ENCODE measurements at regions not wholly inside any gene's neighbourhood (a gene's known extent, or its start where the extent isn't known, plus 50 kb on each side); places are given as distances from the start of the nearest gene placed in this dataset.

DNA sequence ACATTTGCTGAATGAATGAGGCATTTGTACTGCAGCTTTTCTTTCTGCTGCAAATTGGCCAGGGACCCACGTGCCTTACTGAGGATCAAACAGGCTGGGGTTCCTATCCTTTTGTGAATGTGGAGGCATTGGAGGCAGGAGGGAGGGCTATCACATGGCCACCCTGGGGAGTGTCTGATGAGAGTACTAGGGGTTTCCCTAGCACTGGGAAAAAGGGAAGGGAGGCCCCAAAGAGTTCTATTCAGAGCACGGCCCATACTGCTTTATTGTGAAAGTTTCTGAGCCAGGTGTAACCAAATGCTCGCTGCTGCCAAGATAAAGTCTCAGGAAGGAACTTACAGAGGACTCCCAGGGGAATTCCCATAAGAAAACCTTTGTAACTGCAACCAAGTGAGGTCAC is 78.4 kb upstream of the ANO1 start:
- FAIRE-seq (no peak), DNase-seq (ENCODE audit: low spot score) (no peak), ATAC-seq (no peak)
- no peaks in the 10 kb centered on the region for H3K4me1 ChIP-seq (ENCODE audit: insufficient read depth, low read length)
- H3K4me3 ChIP-seq (replicated peaks in 1 of 3; ENCODE audit: insufficient read depth in 1 of 3, low read depth in 2 of 3, low read length in 3 of 3), result no peak overlapping the region
- H4K20me1 ChIP-seq (ENCODE audit: insufficient read depth, low read length), result no peaks in the 10 kb centered on the region
- no peaks in the 10 kb centered on the region for H3K79me2 ChIP-seq (ENCODE audit: insufficient read depth, low read length)
- ChIA-PET CTCF (ENCODE audit: low intra/inter-chr PET ratio, low total read pairs) (no interaction called here), POLR2A (no interaction called here)
- intact Hi-C loops (cut with micrococcal nuclease; ENCODE audit: unreplicated experiment), result no loop called here
- no peak overlapping the region for H2AFZ ChIP-seq (ENCODE audit: low read length)
- H3K9me3 ChIP-seq (ENCODE audit: low read length), result peaks cover 2% of the 10 kb centered on the region; the same call in 1 of the 2 replicates
- in situ Hi-C loops (cut with HindIII; ENCODE audit: extremely low pct_ligation_motif_present, low pct_unique_long_range_greater_than_20kb), result no loop called here
- no TSS peak for BruUV-seq (replicated peaks)
- no peak overlapping the region for H3K9ac ChIP-seq (ENCODE audit: insufficient read depth, low read depth, low read length)
- no peak overlapping the region for H3K27ac ChIP-seq (ENCODE audit: extremely low read length, insufficient read depth, low read length)
- H3K4me2 ChIP-seq (ENCODE audit: low read depth, low read length), result no peak overlapping the region
- peaks cover 0 to 3% of the 10 kb centered on the region in 2 experiments; a peak in 2 of 5 replicates for H3K27me3 ChIP-seq (ENCODE audit: control insufficient read depth in 1 of 2, insufficient read depth in 2 of 2, low read length in 2 of 2)
- WGBS (ENCODE audit: low lambda C conversion rate), result 10% methylated on average over 3 of the region's 3 CpGs
- no peaks in the 10 kb centered on the region for H3K36me3 ChIP-seq (replicated peaks in 1 of 2; ENCODE audit: control insufficient read depth in 1 of 2, insufficient read depth in 2 of 2, low read length in 2 of 2)
- no peak for TF ChIP-seq TBL1XR1 (IDR thresholded peaks at IDR 0.05; ENCODE audit: borderline replicate concordance, low read length, partially characterized antibody)
- TF ChIP-seq MAFG (CRISPR knock-in tag; IDR thresholded peaks at IDR 0.05), result no peak
- no peak for TF ChIP-seq HMG20A (CRISPR knock-in tag; IDR thresholded peaks at IDR 0.05; ENCODE audit: borderline replicate concordance)
- TF ChIP-seq BHLHE40 (IDR thresholded peaks at IDR 0.05; ENCODE audit: low read length), result no peak
- TF ChIP-seq, protein P1, sequence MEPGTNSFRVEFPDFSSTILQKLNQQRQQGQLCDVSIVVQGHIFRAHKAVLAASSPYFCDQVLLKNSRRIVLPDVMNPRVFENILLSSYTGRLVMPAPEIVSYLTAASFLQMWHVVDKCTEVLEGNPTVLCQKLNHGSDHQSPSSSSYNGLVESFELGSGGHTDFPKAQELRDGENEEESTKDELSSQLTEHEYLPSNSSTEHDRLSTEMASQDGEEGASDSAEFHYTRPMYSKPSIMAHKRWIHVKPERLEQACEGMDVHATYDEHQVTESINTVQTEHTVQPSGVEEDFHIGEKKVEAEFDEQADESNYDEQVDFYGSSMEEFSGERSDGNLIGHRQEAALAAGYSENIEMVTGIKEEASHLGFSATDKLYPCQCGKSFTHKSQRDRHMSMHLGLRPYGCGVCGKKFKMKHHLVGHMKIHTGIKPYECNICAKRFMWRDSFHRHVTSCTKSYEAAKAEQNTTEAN (CRISPR knock-in tag; conservative IDR thresholded peaks at IDR 0.05), result no peak
- TF ChIP-seq ZNF879 (CRISPR knock-in tag; IDR thresholded peaks at IDR 0.05), result no peak
- TF ChIP-seq, protein P2, sequence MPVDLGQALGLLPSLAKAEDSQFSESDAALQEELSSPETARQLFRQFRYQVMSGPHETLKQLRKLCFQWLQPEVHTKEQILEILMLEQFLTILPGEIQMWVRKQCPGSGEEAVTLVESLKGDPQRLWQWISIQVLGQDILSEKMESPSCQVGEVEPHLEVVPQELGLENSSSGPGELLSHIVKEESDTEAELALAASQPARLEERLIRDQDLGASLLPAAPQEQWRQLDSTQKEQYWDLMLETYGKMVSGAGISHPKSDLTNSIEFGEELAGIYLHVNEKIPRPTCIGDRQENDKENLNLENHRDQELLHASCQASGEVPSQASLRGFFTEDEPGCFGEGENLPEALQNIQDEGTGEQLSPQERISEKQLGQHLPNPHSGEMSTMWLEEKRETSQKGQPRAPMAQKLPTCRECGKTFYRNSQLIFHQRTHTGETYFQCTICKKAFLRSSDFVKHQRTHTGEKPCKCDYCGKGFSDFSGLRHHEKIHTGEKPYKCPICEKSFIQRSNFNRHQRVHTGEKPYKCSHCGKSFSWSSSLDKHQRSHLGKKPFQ (CRISPR knock-in tag; IDR thresholded peaks at IDR 0.05; ENCODE audit: insufficient replicate concordance), result no peak
- TF ChIP-seq ZNF143 (CRISPR knock-in tag; IDR thresholded peaks at IDR 0.05), result no peak
- no peak for TF ChIP-seq FOSL2 (CRISPR knock-in tag; IDR thresholded peaks at IDR 0.05)
- TF ChIP-seq ZNF510 (CRISPR knock-in tag; IDR thresholded peaks at IDR 0.05; ENCODE audit: low read depth), result no peak
- TF ChIP-seq, protein P3, sequence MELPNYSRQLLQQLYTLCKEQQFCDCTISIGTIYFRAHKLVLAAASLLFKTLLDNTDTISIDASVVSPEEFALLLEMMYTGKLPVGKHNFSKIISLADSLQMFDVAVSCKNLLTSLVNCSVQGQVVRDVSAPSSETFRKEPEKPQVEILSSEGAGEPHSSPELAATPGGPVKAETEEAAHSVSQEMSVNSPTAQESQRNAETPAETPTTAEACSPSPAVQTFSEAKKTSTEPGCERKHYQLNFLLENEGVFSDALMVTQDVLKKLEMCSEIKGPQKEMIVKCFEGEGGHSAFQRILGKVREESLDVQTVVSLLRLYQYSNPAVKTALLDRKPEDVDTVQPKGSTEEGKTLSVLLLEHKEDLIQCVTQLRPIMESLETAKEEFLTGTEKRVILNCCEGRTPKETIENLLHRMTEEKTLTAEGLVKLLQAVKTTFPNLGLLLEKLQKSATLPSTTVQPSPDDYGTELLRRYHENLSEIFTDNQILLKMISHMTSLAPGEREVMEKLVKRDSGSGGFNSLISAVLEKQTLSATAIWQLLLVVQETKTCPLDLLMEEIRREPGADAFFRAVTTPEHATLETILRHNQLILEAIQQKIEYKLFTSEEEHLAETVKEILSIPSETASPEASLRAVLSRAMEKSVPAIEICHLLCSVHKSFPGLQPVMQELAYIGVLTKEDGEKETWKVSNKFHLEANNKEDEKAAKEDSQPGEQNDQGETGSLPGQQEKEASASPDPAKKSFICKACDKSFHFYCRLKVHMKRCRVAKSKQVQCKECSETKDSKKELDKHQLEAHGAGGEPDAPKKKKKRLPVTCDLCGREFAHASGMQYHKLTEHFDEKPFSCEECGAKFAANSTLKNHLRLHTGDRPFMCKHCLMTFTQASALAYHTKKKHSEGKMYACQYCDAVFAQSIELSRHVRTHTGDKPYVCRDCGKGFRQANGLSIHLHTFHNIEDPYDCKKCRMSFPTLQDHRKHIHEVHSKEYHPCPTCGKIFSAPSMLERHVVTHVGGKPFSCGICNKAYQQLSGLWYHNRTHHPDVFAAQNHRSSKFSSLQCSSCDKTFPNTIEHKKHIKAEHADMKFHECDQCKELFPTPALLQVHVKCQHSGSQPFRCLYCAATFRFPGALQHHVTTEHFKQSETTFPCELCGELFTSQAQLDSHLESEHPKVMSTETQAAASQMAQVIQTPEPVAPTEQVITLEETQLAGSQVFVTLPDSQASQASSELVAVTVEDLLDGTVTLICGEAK (IDR thresholded peaks at IDR 0.05), result no peak
- TF ChIP-seq, protein P3 (CRISPR knock-in tag; IDR thresholded peaks at IDR 0.05), result no peak

All from HepG2 (cell line).